Psoas muscle (tissue), 7 donors: ENCODE measurements at regions not wholly inside any gene's neighbourhood (a gene's known extent, or its start where the extent isn't known, plus 50 kb on each side); places are given as distances from the start of the nearest gene placed in this dataset.

Source experiments
- ATAC-seq, 4 donors: fragments of 200-7000 bp; cut with Tn5 transposase; one replicate each; pipeline ENCODE4 v1.9.1; 2020; ENCODE audit warnings: moderate library complexity in 3 of 4, mild to moderate bottlenecking in 2 of 4
- DNase-seq, 2 donors: peaks; one replicate each; pipeline ENCODE4 v3.0.0-alpha.2; 2020
- H3K27ac ChIP-seq: fragments of 200-600 bp; one replicate; pipeline ENCODE4 v1.8.0; 2022
- H3K27me3 ChIP-seq, 3 donors: fragments of 200-600 bp in 1 of 3; one replicate each; pipeline versions ENCODE4 v1.6.1 to v1.8.0; 2013 to 2022; ENCODE audit warnings: low read length in 2 of 3, mild to moderate bottlenecking in 2 of 3, moderate library complexity in 1 of 3; ENCODE audit not compliant: insufficient read depth in 3 of 3
- H3K36me3 ChIP-seq, 2 donors: fragments of 200-600 bp in 1 of 2; one replicate each; pipeline versions ENCODE4 v1.6.1 to v1.8.0; 2013 to 2022; ENCODE audit warnings: low read depth in 1 of 2, mild to moderate bottlenecking in 1 of 2, moderate library complexity in 1 of 2; ENCODE audit not compliant: insufficient read depth in 1 of 2
- H3K4me1 ChIP-seq: fragments of 200-600 bp; one replicate; pipeline ENCODE4 v1.8.0; 2022
- H3K4me3 ChIP-seq: fragments of 200-600 bp; one replicate; pipeline ENCODE4 v1.8.0; 2022; ENCODE audit warnings: mild to moderate bottlenecking
- H3K9me3 ChIP-seq: fragments of 200-600 bp; one replicate; pipeline ENCODE4 v1.8.0; 2022
- CTCF ChIP-seq: fragments of 200-600 bp; IDR thresholded peaks from one replicate; pipeline ENCODE4 v1.8.0; 2022; ENCODE audit warnings: antibody characterized with exemption
- WGBS, 3 donors: extraction: QIAGEN DNeasy Blood & Tissue Kit; methylation state at CpG; one replicate each; pipeline versions ENCODE4 v1.1.6 to v1.1.7; 2013; 5-methylcytosine and 5-hydroxymethylcytosine counted together
- intact Hi-C, 2 donors: fragments of 100-400 bp; cut with DNase I; formaldehyde crosslinking; loops; one replicate each; pipeline versions ENCODE4 v1.11.0 to v1.14.2; 2022
- donor health status: healthy with polysubstance abuse.
- donor health status: DM: no; HTN: no; CAD: no; lungs with moderate emphysema.
- donor health status: Bipolar disorder and iron deficiency.
- donor health status: healthy.
- donor health status: DM: yes; HTN: yes; CAD: no.
- donor health status: DM: no; HTN: no; CAD: no.
- donor health status: DM: yes; HTN: yes; CAD: no.

- Histone ChIP-seq H3K27ac (no peak overlapping the region), H3K36me3 (no peaks in the 10 kb centered on the region), H3K9me3 (no peaks in the 10 kb centered on the region), H3K4me1 (no peaks in the 10 kb centered on the region), H3K27me3 (no peaks in the 10 kb centered on the region), H3K4me3 (no peak overlapping the region)
- intact Hi-C loops = no loop called here
- no peak for DNase-seq
- WGBS, 3 donors = 92 to 96% (median 93%) methylated on average over 3 of the region's 3 CpGs
- no peak for ATAC-seq
- no peak for TF ChIP-seq CTCF
Observed at GRCh38 chr14:61623927-61624326, 71.4 kb upstream of the HIF1A start.

- Histone ChIP-seq H3K27ac (no peak overlapping the region), H3K27me3 (no peaks in the 10 kb centered on the region)
- no peak for DNase-seq
Observed at GRCh38 chr14:61625165-61625564, 70.1 kb upstream of the HIF1A start.

GRCh38 chr14:61627612-61628011 lies 67.7 kb upstream of the HIF1A start:
- 92 to 94% (median 93%) methylated on average over 2 of the region's 2 CpGs for WGBS, 3 donors

More at GRCh38 chr14:61625165-61625564, 70.1 kb upstream of the HIF1A start:
- Histone ChIP-seq H3K4me3 (no peak overlapping the region), H3K4me1 (no peaks in the 10 kb centered on the region), H3K9me3 (no peaks in the 10 kb centered on the region), H3K36me3 (no peaks in the 10 kb centered on the region)
- 86 to 98% (median 92%) methylated on average over 1 of the region's 1 CpG for WGBS, 3 donors
- no peak for ATAC-seq
- TF ChIP-seq CTCF = no peak
- intact Hi-C loops = no loop called here

GRCh38 chr14:61628016-61628725 lies 67.1 kb upstream of the HIF1A start:
- peaks cover 11% of the 10 kb centered on the region for H3K4me1 ChIP-seq
- 91 to 94% (median 93%) methylated on average over 3 of the region's 3 CpGs for WGBS, 3 donors
- H3K36me3 ChIP-seq = no peaks in the 10 kb centered on the region
- no peak overlapping the region for H3K4me3 ChIP-seq
- no peaks in the 10 kb centered on the region for H3K9me3 ChIP-seq
- ATAC-seq = no peak
- no peaks in the 10 kb centered on the region for H3K27me3 ChIP-seq
- no peak overlapping the region for H3K27ac ChIP-seq
- TF ChIP-seq CTCF = no peak
- intact Hi-C loops = no loop called here
- no peak for DNase-seq

More at GRCh38 chr14:61627612-61628011, 67.7 kb upstream of the HIF1A start:
- H3K4me3 ChIP-seq = no peak overlapping the region
- H3K9me3 ChIP-seq = no peaks in the 10 kb centered on the region
- H3K27me3 ChIP-seq = no peaks in the 10 kb centered on the region
- no peak overlapping the region for H3K27ac ChIP-seq
- no peaks in the 10 kb centered on the region for H3K36me3 ChIP-seq
- ATAC-seq (no peak), DNase-seq (no peak)
- intact Hi-C loops = no loop called here
- peaks cover 5% of the 10 kb centered on the region for H3K4me1 ChIP-seq
- TF ChIP-seq CTCF = no peak
